Panc1 (cell line): ENCODE measurements at regions not wholly inside any gene's neighbourhood (a gene's known extent, or its start where the extent isn't known, plus 50 kb on each side); places are given as distances from the start of the nearest gene placed in this dataset.

Experiments used
- POLR2AphosphoS5 ChIP-seq: IDR thresholded peaks from 2 replicates; pipeline ENCODE4 v1.6.1; 2012; ENCODE audit warnings: mild to moderate bottlenecking, low read depth, low read length, moderate library complexity
- TF ChIP-seq, protein P1 (sequence below): fragments of 450-650 bp; IDR thresholded peaks from 2 replicates; pipeline ENCODE4 v1.5.1; 2017; ENCODE audit warnings: mild to moderate bottlenecking

GRCh38 chr13:90995614-90996013 is 351.9 kb upstream of the MIR17HG start:
- no peak for TF ChIP-seq POLR2AphosphoS5
- TF ChIP-seq, protein P1, sequence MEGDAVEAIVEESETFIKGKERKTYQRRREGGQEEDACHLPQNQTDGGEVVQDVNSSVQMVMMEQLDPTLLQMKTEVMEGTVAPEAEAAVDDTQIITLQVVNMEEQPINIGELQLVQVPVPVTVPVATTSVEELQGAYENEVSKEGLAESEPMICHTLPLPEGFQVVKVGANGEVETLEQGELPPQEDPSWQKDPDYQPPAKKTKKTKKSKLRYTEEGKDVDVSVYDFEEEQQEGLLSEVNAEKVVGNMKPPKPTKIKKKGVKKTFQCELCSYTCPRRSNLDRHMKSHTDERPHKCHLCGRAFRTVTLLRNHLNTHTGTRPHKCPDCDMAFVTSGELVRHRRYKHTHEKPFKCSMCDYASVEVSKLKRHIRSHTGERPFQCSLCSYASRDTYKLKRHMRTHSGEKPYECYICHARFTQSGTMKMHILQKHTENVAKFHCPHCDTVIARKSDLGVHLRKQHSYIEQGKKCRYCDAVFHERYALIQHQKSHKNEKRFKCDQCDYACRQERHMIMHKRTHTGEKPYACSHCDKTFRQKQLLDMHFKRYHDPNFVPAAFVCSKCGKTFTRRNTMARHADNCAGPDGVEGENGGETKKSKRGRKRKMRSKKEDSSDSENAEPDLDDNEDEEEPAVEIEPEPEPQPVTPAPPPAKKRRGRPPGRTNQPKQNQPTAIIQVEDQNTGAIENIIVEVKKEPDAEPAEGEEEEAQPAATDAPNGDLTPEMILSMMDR = no peak
